Putamen (tissue), 1 donor: ENCODE measurements at regions not wholly inside any gene's neighbourhood (a gene's known extent, or its start where the extent isn't known, plus 50 kb on each side); places are given as distances from the start of the nearest gene placed in this dataset.
"Not testable (repeated sequence)": the region's sequence is repeated elsewhere in the genome, so short reads cannot be mapped to it uniquely, and the experiment has no call there.

Source experiments
- DNase-seq: peaks from one replicate; pipeline ENCODE4 v3.0.0-alpha.2; 2016; ENCODE audit warnings: low spot score

GRCh38 chr7:81887098-81888090 lies 117.5 kb upstream of the HGF start:
- DNase-seq, result no peak

- DNase-seq, result no peak
Measured at GRCh38 chr7:81886211-81886764, 116.4 kb upstream of the HGF start.

GRCh38 chr7:81884817-81885216 lies 115.0 kb upstream of the HGF start:
- DNase-seq, result no peak

DNA sequence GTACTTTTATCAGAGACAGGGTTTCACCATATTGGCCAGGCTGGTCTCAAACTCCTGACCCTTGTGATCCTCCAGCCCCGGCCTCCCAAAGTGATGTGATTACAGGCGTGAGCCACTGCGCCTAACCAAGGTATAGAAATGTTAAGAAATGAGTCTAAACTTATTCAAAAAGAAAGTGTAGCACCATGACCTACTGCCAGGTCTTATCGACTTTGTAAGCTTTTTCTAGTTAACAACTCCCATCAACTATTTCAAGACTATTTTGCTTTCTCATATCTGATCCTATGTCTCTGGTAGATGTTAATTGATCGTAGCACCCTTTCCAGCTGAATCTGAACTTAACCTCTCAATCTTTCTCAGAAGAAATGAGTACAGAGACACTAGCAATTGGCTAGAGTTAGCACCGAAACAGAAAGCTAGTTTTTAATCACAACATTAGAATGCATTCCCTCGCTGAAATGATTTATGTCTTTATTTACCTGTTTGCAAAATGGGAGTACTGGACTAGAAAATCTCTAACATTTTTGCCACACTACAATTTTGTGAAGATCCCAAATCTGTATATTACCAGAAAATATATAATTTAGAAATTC lies 114.0 kb upstream of the HGF start:
- no peak for DNase-seq

- no peak for DNase-seq
Measured at GRCh38 chr7:81882086-81882485, 112.2 kb upstream of the HGF start.

DNA sequence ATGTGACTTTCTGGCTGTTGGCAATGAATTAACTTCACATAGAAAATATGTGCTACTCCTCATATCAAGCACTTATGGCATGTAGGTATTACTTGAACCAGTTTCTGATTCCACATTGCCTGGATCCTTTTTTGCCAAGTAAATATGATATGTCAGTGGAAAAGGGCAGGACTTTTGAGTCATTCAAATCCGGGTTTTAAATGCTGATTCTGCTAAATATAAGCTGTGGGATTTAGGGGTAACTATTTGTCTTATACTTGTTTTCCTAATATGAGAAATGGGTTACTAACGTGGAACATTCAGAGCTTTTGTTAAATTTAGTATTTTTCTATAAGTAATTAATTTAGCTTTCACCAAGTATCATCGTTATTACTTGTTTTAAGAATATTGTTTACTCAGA lies 108.0 kb upstream of the HGF start:
- no peak for DNase-seq

- DNase-seq, result no peak
Measured at GRCh38 chr7:81873559-81873958, 103.7 kb upstream of the HGF start.

- DNase-seq, result no peak
Measured at GRCh38 chr7:81871606-81872265, 101.9 kb upstream of the HGF start.

- DNase-seq, result no peak
Measured at GRCh38 chr7:81870608-81871007, 100.8 kb upstream of the HGF start.

- DNase-seq, result no peak
Measured at GRCh38 chr7:81869670-81870069, 99.8 kb upstream of the HGF start.

GRCh38 chr7:81865754-81866153 lies 95.9 kb upstream of the HGF start:
- DNase-seq, result no peak

DNA sequence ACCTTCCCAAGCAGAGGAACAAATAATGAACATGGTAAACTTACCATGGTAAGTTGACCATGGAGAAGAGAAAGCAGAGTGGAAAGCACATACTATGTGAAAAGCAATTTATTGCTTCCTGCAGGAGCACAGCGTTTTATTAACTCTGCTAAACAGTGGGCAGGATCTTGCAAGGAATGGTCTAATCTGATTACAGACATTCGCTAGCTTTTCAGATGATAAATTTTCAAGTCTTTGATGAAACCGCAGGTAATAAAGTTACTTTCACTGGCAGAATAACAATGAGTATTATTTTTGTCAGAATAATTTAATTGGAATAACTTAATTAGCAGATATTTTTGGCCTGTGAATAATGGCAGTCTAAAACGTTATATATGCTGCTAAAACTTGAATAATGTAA lies 89.6 kb upstream of the HGF start:
- no peak for DNase-seq

DNA sequence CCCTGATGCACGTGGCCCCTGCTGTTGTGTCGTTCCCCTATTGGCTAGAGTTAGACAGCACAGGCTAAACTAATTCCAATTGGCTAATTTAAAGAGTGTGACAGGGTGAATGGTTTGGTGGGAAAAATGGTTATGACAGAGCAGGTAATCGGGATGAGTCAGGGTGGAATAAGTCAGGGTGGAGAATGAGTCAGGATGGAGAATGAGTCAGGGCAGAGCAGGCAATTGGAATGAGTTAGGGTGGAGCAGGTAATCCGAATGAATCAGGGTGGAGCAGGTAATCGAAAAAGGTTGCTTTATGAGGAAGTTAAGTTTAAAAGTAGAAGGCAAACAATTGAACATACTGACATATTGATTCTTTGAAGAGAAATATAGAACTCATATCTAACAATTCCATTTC lies 89.0 kb upstream of the HGF start:
- not testable (repeated sequence) for DNase-seq

- no peak for DNase-seq
Measured at GRCh38 chr7:81857385-81857784, 87.5 kb upstream of the HGF start.

DNA sequence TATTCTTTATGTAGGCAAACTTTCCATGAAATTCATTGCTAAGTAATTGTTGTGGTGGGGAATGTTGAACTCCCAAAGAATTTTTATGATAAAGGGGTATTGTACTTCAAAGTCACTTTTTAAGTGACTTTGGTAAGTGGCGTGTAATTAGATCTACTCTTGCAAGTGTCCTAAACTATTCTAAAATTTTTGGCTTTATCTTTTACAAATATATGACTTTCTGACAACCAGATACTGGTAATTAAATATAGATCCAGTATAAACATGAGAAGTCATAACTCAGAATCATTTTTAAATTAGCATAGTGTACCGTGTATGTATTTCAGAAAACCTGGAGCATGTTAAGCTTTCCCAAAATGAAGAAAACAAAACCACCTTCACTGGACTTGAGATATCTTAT lies 84.7 kb upstream of the HGF start:
- DNase-seq, result no peak

- DNase-seq, result no peak
Measured at GRCh38 chr7:81852701-81853100, 82.9 kb upstream of the HGF start.

GRCh38 chr7:81851413-81851812 lies 81.6 kb upstream of the HGF start:
- DNase-seq, result no peak

- peak; percentile 50 for DNase-seq
Measured at GRCh38 chr7:81846398-81846797, 76.6 kb upstream of the HGF start.

- peak; percentile 9 for DNase-seq
Measured at GRCh38 chr7:81845744-81846241, 75.9 kb upstream of the HGF start.

DNA sequence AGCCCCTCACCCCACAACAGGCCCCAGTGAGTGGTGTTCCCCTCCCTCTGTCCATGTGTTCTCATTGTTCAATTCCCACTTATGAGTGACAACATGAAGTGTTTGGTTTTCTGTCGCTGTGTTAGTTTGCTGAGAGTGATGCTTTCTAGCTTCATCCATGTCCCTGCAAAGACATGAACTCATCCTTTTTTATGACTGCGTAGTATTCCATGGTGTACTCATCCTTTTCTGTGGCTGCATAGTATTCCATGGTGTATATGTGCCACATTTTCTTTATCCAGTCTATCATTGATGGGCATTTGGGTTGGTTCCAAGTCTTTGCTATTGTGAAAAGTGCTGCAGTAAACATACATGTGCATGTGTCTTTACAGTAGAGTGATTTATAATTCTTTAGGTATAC lies 73.8 kb upstream of the HGF start:
- DNase-seq, result not testable (repeated sequence)

- no peak for DNase-seq
Measured at GRCh38 chr7:81842361-81842760, 72.5 kb upstream of the HGF start.

GRCh38 chr7:81839708-81840369 lies 70.0 kb upstream of the HGF start:
- no peak for DNase-seq
